ENCODE measurements at regions not wholly inside any gene's neighbourhood (a gene's known extent, or its start where the extent isn't known, plus 50 kb on each side); places are given as distances from the start of the nearest gene placed in this dataset.

DNA sequence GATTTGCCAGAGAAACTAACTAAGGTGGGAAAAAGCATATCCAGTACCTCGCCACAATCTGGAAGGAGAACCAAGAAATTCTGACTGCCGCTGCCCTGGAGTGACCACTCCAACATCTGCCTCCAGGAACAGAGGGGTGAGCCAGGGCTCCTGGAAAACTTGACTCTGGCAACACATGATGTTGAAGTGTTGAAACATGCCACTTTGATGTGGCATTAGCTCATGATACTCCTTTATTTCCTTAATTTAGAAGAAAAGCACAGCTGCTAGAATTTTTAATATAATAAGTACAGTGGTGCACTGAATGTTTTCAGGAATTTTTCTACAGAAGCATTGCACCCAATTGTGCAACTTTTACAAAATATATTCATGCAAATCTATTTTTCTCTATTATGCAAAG, 109.9 kb upstream of the BCL6 start:
- Histone ChIP-seq H4K20me1 (ENCODE audit: control insufficient read depth, insufficient read depth, low read length, poor library complexity, severe bottlenecking) (no peaks in the 10 kb centered on the region), H3K9me3 (ENCODE audit: control extremely low read depth in 1 of 3, control insufficient read depth in 2 of 3, insufficient read depth in 1 of 3, low read length in 2 of 3) (peaks cover 0 to 7% (median 6%) of the 10 kb centered on the region in 3 donors), H3K27me3 (replicated peaks in 1 of 4; ENCODE audit: control extremely low read depth in 1 of 4, control insufficient read depth in 3 of 4, insufficient read depth in 4 of 4, low read length in 3 of 4) (no peaks in the 10 kb centered on the region), H3K79me2 (ENCODE audit: control insufficient read depth, insufficient read depth, low read length) (no peaks in the 10 kb centered on the region), H3K9ac (ENCODE audit: low read length) (no peak overlapping the region), H3K4me2 (replicated peaks; ENCODE audit: low read depth, low read length, poor library complexity, severe bottlenecking) (no peak overlapping the region), H2AFZ (ENCODE audit: insufficient read depth, low read depth, low read length, poor library complexity, severe bottlenecking) (no peak overlapping the region), H3K27ac (ENCODE audit: low read length in 2 of 2) (no peak overlapping the region), H3K4me1 (ENCODE audit: control insufficient read depth in 2 of 2, insufficient read depth in 2 of 2, low read length in 2 of 2) (no peaks in the 10 kb centered on the region), H3K36me3 (replicated peaks in 1 of 2; ENCODE audit: control extremely low read depth in 1 of 2, control insufficient read depth in 1 of 2, extremely low read depth in 1 of 2, insufficient read depth in 2 of 2, low read length in 1 of 2) (no peaks in the 10 kb centered on the region), H3K4me3 (ENCODE audit: control extremely low read depth in 1 of 5, extremely low read depth in 1 of 5, insufficient read depth in 1 of 5, low read depth in 2 of 5, low read length in 4 of 5) (no peak overlapping the region)
- DNase-seq (no peak), ATAC-seq (ENCODE audit: low read depth) (no peak)
- Mint-ChIP-seq H3K27ac (no peak overlapping the region), H3K9me3 (ENCODE audit: insufficient read depth) (no peaks in the 10 kb centered on the region), H3K4me3 (no peak overlapping the region), H3K27me3 (no peaks in the 10 kb centered on the region), H3K4me1 (no peaks in the 10 kb centered on the region)
- 100% methylated on average over 2 of the region's 2 CpGs for WGBS (ENCODE audit: insufficient coverage)
- ChIA-PET POLR2A (no interaction called here), CTCF (no interaction called here)
- TF ChIP-seq, protein P1, sequence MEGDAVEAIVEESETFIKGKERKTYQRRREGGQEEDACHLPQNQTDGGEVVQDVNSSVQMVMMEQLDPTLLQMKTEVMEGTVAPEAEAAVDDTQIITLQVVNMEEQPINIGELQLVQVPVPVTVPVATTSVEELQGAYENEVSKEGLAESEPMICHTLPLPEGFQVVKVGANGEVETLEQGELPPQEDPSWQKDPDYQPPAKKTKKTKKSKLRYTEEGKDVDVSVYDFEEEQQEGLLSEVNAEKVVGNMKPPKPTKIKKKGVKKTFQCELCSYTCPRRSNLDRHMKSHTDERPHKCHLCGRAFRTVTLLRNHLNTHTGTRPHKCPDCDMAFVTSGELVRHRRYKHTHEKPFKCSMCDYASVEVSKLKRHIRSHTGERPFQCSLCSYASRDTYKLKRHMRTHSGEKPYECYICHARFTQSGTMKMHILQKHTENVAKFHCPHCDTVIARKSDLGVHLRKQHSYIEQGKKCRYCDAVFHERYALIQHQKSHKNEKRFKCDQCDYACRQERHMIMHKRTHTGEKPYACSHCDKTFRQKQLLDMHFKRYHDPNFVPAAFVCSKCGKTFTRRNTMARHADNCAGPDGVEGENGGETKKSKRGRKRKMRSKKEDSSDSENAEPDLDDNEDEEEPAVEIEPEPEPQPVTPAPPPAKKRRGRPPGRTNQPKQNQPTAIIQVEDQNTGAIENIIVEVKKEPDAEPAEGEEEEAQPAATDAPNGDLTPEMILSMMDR (IDR thresholded peaks at IDR 0.05): no peak
- no peak for TF ChIP-seq EZH2 (IDR thresholded peaks at IDR 0.05; ENCODE audit: borderline replicate concordance, insufficient read depth, low read depth, low read length, poor library complexity, severe bottlenecking)
- intact Hi-C loops (cut with micrococcal nuclease): no loop called here

DNA sequence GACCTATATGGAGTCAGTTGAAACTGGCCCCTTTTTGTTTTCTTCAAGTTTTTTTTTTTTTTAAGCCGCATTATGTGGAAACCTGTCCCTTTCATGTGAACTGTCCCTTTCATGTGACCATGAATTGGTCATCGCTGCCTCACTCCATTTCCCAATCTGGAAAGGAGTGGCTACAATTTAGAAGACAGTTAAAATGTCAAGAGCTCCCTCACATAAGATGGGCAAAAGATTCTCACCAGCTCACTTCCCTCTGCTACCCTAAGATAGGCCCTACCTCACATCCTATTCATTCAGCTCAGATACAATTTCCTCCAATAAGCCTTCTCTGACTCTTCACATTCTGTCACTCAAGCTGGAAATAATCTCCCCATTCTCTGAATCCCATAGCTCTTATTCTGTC, 111.3 kb upstream of the BCL6 start:
- Histone ChIP-seq H3K9ac (ENCODE audit: low read length) (no peak overlapping the region), H3K4me2 (replicated peaks; ENCODE audit: low read depth, low read length, poor library complexity, severe bottlenecking) (no peak overlapping the region), H3K4me3 (ENCODE audit: control extremely low read depth in 1 of 5, extremely low read depth in 1 of 5, insufficient read depth in 1 of 5, low read depth in 2 of 5, low read length in 4 of 5) (no peak overlapping the region), H3K27me3 (replicated peaks in 1 of 4; ENCODE audit: control extremely low read depth in 1 of 4, control insufficient read depth in 3 of 4, insufficient read depth in 4 of 4, low read length in 3 of 4) (no peaks in the 10 kb centered on the region), H4K20me1 (ENCODE audit: control insufficient read depth, insufficient read depth, low read length, poor library complexity, severe bottlenecking) (no peaks in the 10 kb centered on the region), H2AFZ (ENCODE audit: insufficient read depth, low read depth, low read length, poor library complexity, severe bottlenecking) (no peak overlapping the region), H3K9me3 (ENCODE audit: control extremely low read depth in 1 of 3, control insufficient read depth in 2 of 3, insufficient read depth in 1 of 3, low read length in 2 of 3) (peaks cover 0 to 7% (median 6%) of the 10 kb centered on the region in 3 donors), H3K79me2 (ENCODE audit: control insufficient read depth, insufficient read depth, low read length) (no peaks in the 10 kb centered on the region), H3K27ac (ENCODE audit: low read length in 2 of 2) (no peak overlapping the region), H3K4me1 (ENCODE audit: control insufficient read depth in 2 of 2, insufficient read depth in 2 of 2, low read length in 2 of 2) (no peaks in the 10 kb centered on the region), H3K36me3 (replicated peaks in 1 of 2; ENCODE audit: control extremely low read depth in 1 of 2, control insufficient read depth in 1 of 2, extremely low read depth in 1 of 2, insufficient read depth in 2 of 2, low read length in 1 of 2) (no peaks in the 10 kb centered on the region)
- Mint-ChIP-seq H3K9me3 (ENCODE audit: insufficient read depth) (no peaks in the 10 kb centered on the region), H3K4me1 (no peaks in the 10 kb centered on the region), H3K27ac (no peak overlapping the region), H3K4me3 (no peak overlapping the region), H3K27me3 (peaks cover 6% of the 10 kb centered on the region)
- POLR2A ChIA-PET: no interaction called here
- CTCF ChIA-PET: interaction anchor here (0.7 kb wide), 1 partner anchor 788 kb away, joined by 5 read pairs; no protein-coding TSS in a partner anchor
- no peak for DNase-seq
- no peak for TF ChIP-seq EZH2 (IDR thresholded peaks at IDR 0.05; ENCODE audit: borderline replicate concordance, insufficient read depth, low read depth, low read length, poor library complexity, severe bottlenecking)
- TF ChIP-seq, protein P1 (IDR thresholded peaks at IDR 0.05): no peak
- WGBS (ENCODE audit: insufficient coverage): 100% methylated on average over 1 of the region's 2 CpGs
- intact Hi-C loops (cut with micrococcal nuclease): no loop called here
- no peak for ATAC-seq (ENCODE audit: low read depth)

All from B cell (primary cell).